Activated CD4-positive, CD25-positive, alpha-beta regulatory T cell (primary cell): ENCODE measurements at regions not wholly inside any gene's neighbourhood (a gene's known extent, or its start where the extent isn't known, plus 50 kb on each side); places are given as distances from the start of the nearest gene placed in this dataset.

Experiments
- DNase-seq, 4 experiments: peaks; one replicate each; lab custom pipeline; 2025; lab: John Stamatoyannopoulos, UW

DNA sequence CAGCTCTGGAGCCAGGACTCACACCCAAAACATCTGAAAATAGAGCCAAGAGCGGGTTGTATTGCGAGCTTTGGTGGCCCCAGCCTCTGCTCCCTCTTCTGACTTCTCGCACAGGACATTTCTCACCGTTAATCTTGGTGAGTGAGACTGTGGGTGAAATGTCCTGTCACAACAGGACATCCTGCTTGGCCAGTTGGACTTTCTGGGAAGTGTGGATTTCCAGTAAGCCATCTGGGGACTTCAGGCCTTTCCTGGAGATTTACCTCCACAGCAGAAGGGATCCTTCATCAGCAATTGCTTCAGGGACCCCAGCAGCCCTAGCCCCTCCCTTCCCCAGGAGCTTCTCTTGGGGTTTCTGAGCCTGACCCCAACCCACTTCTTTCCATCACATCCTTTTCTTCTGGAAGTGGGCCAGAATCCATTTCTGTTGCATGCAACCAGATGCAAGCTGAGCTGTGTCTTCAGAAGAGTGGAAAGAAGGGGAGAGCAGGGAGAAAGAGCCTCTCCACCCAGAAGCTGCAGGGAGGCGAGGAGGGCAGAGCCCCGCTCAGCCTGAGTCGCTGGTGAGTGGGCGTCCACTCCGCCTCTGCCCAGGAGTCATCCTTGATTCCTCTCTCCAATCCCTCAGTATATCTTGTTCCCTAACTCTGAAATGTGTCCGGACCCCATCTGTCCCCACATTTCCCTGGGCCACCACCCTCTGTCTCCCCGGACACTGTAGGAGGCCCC lies 50.3 kb upstream of the GADD45G start:
- no peak for DNase-seq

DNA sequence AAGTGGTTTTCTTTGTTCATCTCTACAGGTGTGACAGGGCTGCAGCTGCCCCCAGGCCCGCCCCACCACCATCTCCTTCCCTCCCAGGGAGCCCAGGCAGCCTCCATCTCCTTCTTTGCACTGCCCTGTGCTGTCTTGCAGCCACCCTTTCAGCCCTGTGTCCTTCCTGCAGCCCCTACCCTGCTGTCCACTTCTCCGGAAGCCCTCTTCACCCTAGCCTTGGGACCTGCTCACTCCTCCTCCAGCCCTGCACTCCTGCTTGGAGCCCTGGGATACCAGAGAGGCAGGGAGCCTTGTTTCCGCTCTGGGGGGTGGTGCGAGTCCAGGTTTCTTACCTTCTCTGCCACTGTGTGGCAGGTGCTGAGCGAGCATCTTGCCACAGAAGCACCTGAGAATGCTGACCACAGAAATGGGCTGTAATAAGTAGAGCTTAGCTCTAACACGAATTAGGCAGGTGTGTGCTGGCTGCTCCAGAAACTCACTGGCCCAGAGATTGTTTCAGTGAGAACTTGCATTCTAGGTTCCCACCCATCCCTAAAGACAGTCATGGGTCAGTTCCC lies 51.3 kb upstream of the GADD45G start:
- no peak for DNase-seq

DNA sequence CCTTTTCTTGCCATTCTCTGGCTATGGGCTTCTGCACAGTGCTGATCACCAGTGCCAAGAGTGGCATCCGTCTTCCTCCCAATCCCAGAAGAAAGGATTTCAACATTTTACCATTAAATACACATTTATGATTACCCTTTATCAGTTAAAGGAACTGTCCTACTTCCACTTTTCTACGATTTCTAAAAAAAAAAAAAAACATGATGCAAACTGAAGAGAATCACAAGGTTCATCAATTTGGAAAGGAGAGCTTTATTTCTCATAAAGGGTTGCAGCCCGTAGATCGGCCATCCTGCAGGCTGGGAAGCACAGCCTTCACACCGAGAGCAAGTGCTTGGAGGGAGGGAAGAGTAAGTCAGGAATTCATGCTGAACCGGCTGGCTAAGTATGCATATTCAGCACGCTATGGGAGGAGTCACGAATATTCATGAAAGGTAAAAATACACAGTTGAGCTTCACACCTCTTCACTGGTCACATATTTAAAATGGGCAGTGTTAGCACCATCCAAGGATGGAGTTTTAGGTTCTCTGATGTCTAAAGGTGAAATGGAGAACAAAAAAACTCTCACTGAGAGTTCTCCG lies 52.5 kb upstream of the SEMA4D start:
- no peak for DNase-seq

DNA sequence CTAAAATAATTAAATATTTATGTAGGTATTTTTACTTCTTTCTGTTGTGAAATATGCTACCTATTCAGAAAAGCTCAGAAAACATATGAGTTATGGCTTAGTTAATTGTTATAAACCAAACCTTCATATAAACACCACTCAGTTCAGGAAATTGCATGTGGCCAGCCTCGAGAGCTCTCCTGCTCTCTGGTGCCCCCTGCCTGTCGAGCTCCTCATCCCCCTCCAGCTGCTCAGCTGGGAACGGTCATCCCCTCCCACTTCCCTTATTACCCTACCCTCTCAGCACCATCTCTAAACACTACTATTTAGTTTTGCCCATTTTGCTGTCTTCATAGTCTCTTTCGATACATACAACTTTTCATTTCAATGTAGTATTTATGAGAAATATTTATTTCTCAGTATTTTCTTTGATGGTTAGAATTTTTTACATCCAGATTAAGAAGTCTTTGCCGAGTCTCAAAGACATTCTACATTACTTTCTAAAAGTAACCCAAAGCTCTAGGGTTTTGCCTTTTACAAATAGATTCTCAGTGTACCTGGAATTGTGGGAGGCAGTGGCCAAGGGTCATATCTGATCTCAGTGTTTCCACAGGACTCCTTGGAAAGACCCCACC lies 51.2 kb upstream of the SEMA4D start:
- peak; percentile 69 to 82 (median 73) for DNase-seq

DNA sequence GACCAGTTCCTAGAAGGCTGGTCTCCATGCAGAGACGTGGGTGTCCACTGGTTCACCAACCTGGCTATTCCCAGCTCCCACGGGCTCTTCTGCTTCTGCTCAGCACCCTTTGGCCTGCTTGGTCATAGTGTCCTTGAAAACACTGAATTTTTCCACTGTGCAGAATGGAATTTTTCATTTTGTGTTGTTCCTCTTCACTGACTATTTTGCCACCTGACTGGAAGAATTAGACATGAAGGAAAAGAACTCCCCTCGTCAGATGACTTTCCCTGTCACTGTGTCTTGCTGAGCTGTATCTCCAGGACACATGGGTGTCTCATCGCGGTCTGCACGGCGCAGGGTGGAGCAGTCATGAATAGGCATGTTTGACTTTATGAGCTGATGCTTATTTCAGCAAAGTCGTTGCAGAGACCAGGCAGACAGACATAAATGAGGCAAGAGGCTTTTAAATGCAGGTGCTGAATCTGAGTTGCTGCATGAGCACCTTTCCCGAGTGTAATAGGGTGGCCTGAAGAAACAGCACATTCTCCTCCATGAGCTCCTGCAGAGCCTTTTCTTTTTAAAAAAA lies 50.2 kb upstream of the SEMA4D start:
- no peak for DNase-seq
